ENCODE measurements at regions not wholly inside any gene's neighbourhood (a gene's known extent, or its start where the extent isn't known, plus 50 kb on each side); places are given as distances from the start of the nearest gene placed in this dataset.

DNA sequence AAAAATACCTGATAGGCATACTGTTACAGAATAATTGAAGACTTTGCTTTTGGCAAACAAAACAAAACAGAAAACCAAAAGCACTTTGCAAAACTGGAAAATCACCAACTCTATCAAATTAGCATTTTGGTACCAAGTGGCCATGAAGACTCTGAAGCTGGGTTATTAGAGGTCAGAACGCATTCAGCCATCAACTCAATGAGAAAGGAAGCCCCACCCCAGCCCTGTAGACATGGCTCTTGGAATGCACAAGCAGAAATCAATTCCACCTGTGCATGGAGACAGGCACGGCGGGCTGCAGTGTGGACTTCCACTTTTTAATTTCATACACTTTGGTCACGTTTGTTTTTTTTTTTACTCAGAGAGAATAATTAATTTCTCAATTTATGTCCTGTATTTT lies 93.6 kb upstream of the DHX15 start:
- intact Hi-C loops (cut with micrococcal nuclease), result no loop called here
- Histone ChIP-seq H3K27ac (ENCODE audit: low read depth in 1 of 2, low read length in 2 of 2) (no peak overlapping the region), H3K9ac (ENCODE audit: insufficient read depth, low read length, poor library complexity, severe bottlenecking) (no peak overlapping the region), H3K27me3 (ENCODE audit: control insufficient read depth in 2 of 2, insufficient read depth in 2 of 2, low read length in 2 of 2) (no peaks in the 10 kb centered on the region), H4K20me1 (ENCODE audit: insufficient read depth, low read length) (no peaks in the 10 kb centered on the region), H3K4me1 (ENCODE audit: control insufficient read depth in 1 of 2, insufficient read depth in 2 of 2, low read length in 2 of 2) (no peaks in the 10 kb centered on the region), H3K9me3 (replicated peaks in 1 of 2; ENCODE audit: control insufficient read depth in 1 of 2, insufficient read depth in 1 of 2, low read length in 2 of 2) (peaks cover 6 to 7% of the 10 kb centered on the region in 2 donors), H2AFZ (ENCODE audit: insufficient read depth, low read depth, low read length, poor library complexity, severe bottlenecking) (no peak overlapping the region), H3K4me2 (replicated peaks; ENCODE audit: extremely low read depth, low read length, poor library complexity, severe bottlenecking) (no peak overlapping the region), H3K4me3 (replicated peaks in 1 of 3; ENCODE audit: low read depth in 2 of 3, low read length in 3 of 3) (no peak overlapping the region), H3K79me2 (ENCODE audit: insufficient read depth, low read length) (no peaks in the 10 kb centered on the region), H3K36me3 (replicated peaks in 1 of 2; ENCODE audit: control insufficient read depth in 1 of 2, insufficient read depth in 2 of 2, low read length in 2 of 2) (no peaks in the 10 kb centered on the region)
- Mint-ChIP-seq H3K36me3 (no peaks in the 10 kb centered on the region), H3K27me3 (ENCODE audit: low read depth in 3 of 3) (peaks cover 9 to 10% (median 10%) of the 10 kb centered on the region in 3 donors), H3K4me3 (no peak overlapping the region), H3K27ac (no peak overlapping the region), H3K4me1 (peaks cover 3% of the 10 kb centered on the region), H3K9me3 (peaks cover 0 to 14% (median 12%) of the 10 kb centered on the region in 7 donors)
- WGBS (ENCODE audit: insufficient coverage), result 71% methylated on average over 1 of the region's 4 CpGs
- no peak for TF ChIP-seq CTCF (IDR thresholded peaks at IDR 0.05)
- DNase-seq, result no peak

GRCh38 chr4:24680746-24681448 lies 96.5 kb upstream of the DHX15 start:
- H3K27me3 ChIP-seq (ENCODE audit: control insufficient read depth in 2 of 2, insufficient read depth in 2 of 2, low read length in 2 of 2), result no peaks in the 10 kb centered on the region
- H3K4me3 Mint-ChIP-seq, result no peak overlapping the region
- H3K9me3 ChIP-seq (replicated peaks in 1 of 2; ENCODE audit: control insufficient read depth in 1 of 2, insufficient read depth in 1 of 2, low read length in 2 of 2), result peaks cover 2 to 4% of the 10 kb centered on the region in 2 donors
- intact Hi-C loops (cut with micrococcal nuclease), result no loop called here
- no peak overlapping the region for H2AFZ ChIP-seq (ENCODE audit: insufficient read depth, low read depth, low read length, poor library complexity, severe bottlenecking)
- H3K9ac ChIP-seq (ENCODE audit: insufficient read depth, low read length, poor library complexity, severe bottlenecking), result no peak overlapping the region
- no peak overlapping the region for H3K27ac ChIP-seq (ENCODE audit: low read depth in 1 of 2, low read length in 2 of 2)
- H3K36me3 Mint-ChIP-seq, result no peaks in the 10 kb centered on the region
- H3K4me1 ChIP-seq (ENCODE audit: control insufficient read depth in 1 of 2, insufficient read depth in 2 of 2, low read length in 2 of 2), result no peaks in the 10 kb centered on the region
- peaks cover 8 to 10% (median 10%) of the 10 kb centered on the region in 3 donors for H3K27me3 Mint-ChIP-seq (ENCODE audit: low read depth in 3 of 3)
- no peak for TF ChIP-seq CTCF (IDR thresholded peaks at IDR 0.05)
- DNase-seq, result no peak
- H3K79me2 ChIP-seq (ENCODE audit: insufficient read depth, low read length), result no peaks in the 10 kb centered on the region
- no peak overlapping the region for H3K27ac Mint-ChIP-seq
- H3K4me2 ChIP-seq (replicated peaks; ENCODE audit: extremely low read depth, low read length, poor library complexity, severe bottlenecking), result no peak overlapping the region
- H3K36me3 ChIP-seq (replicated peaks in 1 of 2; ENCODE audit: control insufficient read depth in 1 of 2, insufficient read depth in 2 of 2, low read length in 2 of 2), result no peaks in the 10 kb centered on the region
- peaks cover 3% of the 10 kb centered on the region for H3K4me1 Mint-ChIP-seq
- peaks cover 0 to 11% (median 8%) of the 10 kb centered on the region in 7 donors for H3K9me3 Mint-ChIP-seq
- H3K4me3 ChIP-seq (replicated peaks in 1 of 3; ENCODE audit: low read depth in 2 of 3, low read length in 3 of 3), result no peak overlapping the region
- H4K20me1 ChIP-seq (ENCODE audit: insufficient read depth, low read length), result no peaks in the 10 kb centered on the region
- no CpG with 5 or more reads among the region's 9 CpGs for WGBS (ENCODE audit: insufficient coverage)
